Astrocyte of the cerebellum (primary cell): ENCODE measurements at regions not wholly inside any gene's neighbourhood (a gene's known extent, or its start where the extent isn't known, plus 50 kb on each side); places are given as distances from the start of the nearest gene placed in this dataset.
A peak's percentile ranks its signal among the peaks of the same experiment; 100 is the strongest.

Experiments
- DNase-seq: peaks from one replicate; pipeline ENCODE4 v3.0.0-alpha.2; 2011; ENCODE audit warnings: low read depth
- H3K4me3 ChIP-seq: 2 replicates; pipeline ENCODE4 v1.5.1; 2011; ENCODE audit warnings: mild to moderate bottlenecking, low read depth, low read length, moderate library complexity
- CTCF ChIP-seq: IDR thresholded peaks from 2 replicates; pipeline ENCODE4 v1.5.1; 2012; ENCODE audit warnings: low read length, low read depth, moderate library complexity, mild to moderate bottlenecking; ENCODE audit errors: missing control alignments
- in situ Hi-C: cut with HindIII; loops from 2 replicates; pipeline ENCODE4 v1.10.0; 2017; ENCODE audit warnings: low sequenced_read_pairs

- in situ Hi-C loops = no loop called here
- DNase-seq = peak; percentile 1
- no peak overlapping the region for H3K4me3 ChIP-seq
- no peak for TF ChIP-seq CTCF
Measured at GRCh38 chr4:132297346-132297745, 851.7 kb upstream of the PCDH10 start.

- no peak overlapping the region for H3K4me3 ChIP-seq
- in situ Hi-C loops = no loop called here
- TF ChIP-seq CTCF = no peak
- DNase-seq = no peak
Measured at GRCh38 chr4:132299841-132300240, 849.3 kb upstream of the PCDH10 start.

- in situ Hi-C loops = no loop called here
- TF ChIP-seq CTCF = no peak
- H3K4me3 ChIP-seq = no peak overlapping the region
- DNase-seq = no peak
Measured at GRCh38 chr4:132312521-132312920, 836.6 kb upstream of the PCDH10 start.

GRCh38 chr4:132313852-132314251 lies 835.2 kb upstream of the PCDH10 start:
- in situ Hi-C loops = no loop called here
- no peak for TF ChIP-seq CTCF
- no peak for DNase-seq
- no peak overlapping the region for H3K4me3 ChIP-seq

GRCh38 chr4:132316738-132317137 lies 832.4 kb upstream of the PCDH10 start:
- H3K4me3 ChIP-seq = no peak overlapping the region
- in situ Hi-C loops = no loop called here
- no peak for DNase-seq
- TF ChIP-seq CTCF = no peak

- DNase-seq = no peak
- TF ChIP-seq CTCF = no peak
- H3K4me3 ChIP-seq = no peak overlapping the region
- in situ Hi-C loops = no loop called here
Measured at GRCh38 chr4:132317923-132318322, 831.2 kb upstream of the PCDH10 start.

GRCh38 chr4:132328761-132329160 lies 820.3 kb upstream of the PCDH10 start:
- no peak overlapping the region for H3K4me3 ChIP-seq
- no peak for TF ChIP-seq CTCF
- in situ Hi-C loops = no loop called here
- no peak for DNase-seq
